OCI-LY3 (cell line): ENCODE measurements at regions not wholly inside any gene's neighbourhood (a gene's known extent, or its start where the extent isn't known, plus 50 kb on each side); places are given as distances from the start of the nearest gene placed in this dataset.

Source experiments
- EZH2phosphoT487 ChIP-seq: fragments of 200-600 bp; shearing (Covaris generic); IDR thresholded peaks from 2 replicates; pipeline ENCODE4 v1.6.1; 2018; ENCODE audit warnings: antibody characterized with exemption, mixed run types, low read depth
- TF ChIP-seq, protein P1 (sequence below): fragments of 200-600, 300-600 bp; sonication (generic); IDR thresholded peaks from 2 replicates; pipeline ENCODE4 v1.5.1; 2014; ENCODE audit warnings: antibody characterized with exemption, low read length, low read depth

- TF ChIP-seq, protein P1, sequence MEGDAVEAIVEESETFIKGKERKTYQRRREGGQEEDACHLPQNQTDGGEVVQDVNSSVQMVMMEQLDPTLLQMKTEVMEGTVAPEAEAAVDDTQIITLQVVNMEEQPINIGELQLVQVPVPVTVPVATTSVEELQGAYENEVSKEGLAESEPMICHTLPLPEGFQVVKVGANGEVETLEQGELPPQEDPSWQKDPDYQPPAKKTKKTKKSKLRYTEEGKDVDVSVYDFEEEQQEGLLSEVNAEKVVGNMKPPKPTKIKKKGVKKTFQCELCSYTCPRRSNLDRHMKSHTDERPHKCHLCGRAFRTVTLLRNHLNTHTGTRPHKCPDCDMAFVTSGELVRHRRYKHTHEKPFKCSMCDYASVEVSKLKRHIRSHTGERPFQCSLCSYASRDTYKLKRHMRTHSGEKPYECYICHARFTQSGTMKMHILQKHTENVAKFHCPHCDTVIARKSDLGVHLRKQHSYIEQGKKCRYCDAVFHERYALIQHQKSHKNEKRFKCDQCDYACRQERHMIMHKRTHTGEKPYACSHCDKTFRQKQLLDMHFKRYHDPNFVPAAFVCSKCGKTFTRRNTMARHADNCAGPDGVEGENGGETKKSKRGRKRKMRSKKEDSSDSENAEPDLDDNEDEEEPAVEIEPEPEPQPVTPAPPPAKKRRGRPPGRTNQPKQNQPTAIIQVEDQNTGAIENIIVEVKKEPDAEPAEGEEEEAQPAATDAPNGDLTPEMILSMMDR = no peak
- TF ChIP-seq EZH2phosphoT487 = no peak
Measured at GRCh38 chr2:161078211-161078539, 82.1 kb upstream of the TANK start.
